Endodermal cell (in vitro differentiated cells): ENCODE measurements at regions not wholly inside any gene's neighbourhood (a gene's known extent, or its start where the extent isn't known, plus 50 kb on each side); places are given as distances from the start of the nearest gene placed in this dataset.

ENCODE experiments used
- DNase-seq: peaks from one replicate; pipeline ENCODE4 v3.0.0-alpha.2; 2017
- H3K27ac ChIP-seq: 2 replicates; pipeline ENCODE4 v1.5.1; 2013; ENCODE audit warnings: mild to moderate bottlenecking, low read depth, low read length, moderate library complexity
- H3K27me3 ChIP-seq: 2 replicates; pipeline ENCODE4 v1.6.1; 2013; ENCODE audit warnings: mild to moderate bottlenecking, low read length, moderate library complexity; ENCODE audit not compliant: insufficient read depth, control insufficient read depth, poor library complexity, severe bottlenecking
- H3K36me3 ChIP-seq: 2 replicates; pipeline ENCODE4 v1.7.0; 2013; ENCODE audit warnings: mild to moderate bottlenecking, low read length, moderate library complexity; ENCODE audit not compliant: control insufficient read depth, insufficient read depth
- H3K4me1 ChIP-seq: one replicate; pipeline ENCODE4 v1.7.0; 2013; ENCODE audit warnings: low read length; ENCODE audit not compliant: control insufficient read depth, insufficient read depth
- H3K4me3 ChIP-seq: 2 replicates; pipeline ENCODE4 v1.5.1; 2013; ENCODE audit warnings: mild to moderate bottlenecking, low read length, moderate library complexity
- H3K9ac ChIP-seq: 2 replicates; pipeline ENCODE4 v1.6.1; 2013; ENCODE audit warnings: mild to moderate bottlenecking, low read length, moderate library complexity; ENCODE audit not compliant: poor library complexity, severe bottlenecking; ENCODE audit errors: extremely low read depth
- H3K9me3 ChIP-seq: 2 replicates; pipeline ENCODE4 v1.6.1; 2013; ENCODE audit warnings: mild to moderate bottlenecking, low read length, moderate library complexity; ENCODE audit not compliant: control insufficient read depth
- H3K27ac Mint-ChIP-seq: 2 replicates; pipeline ENCODE4 v1.8.0; 2020; ENCODE audit warnings: mixed read lengths
- H3K27me3 Mint-ChIP-seq: 2 replicates; pipeline ENCODE4 v1.8.0; 2021; ENCODE audit warnings: mild to moderate bottlenecking, mixed read lengths; ENCODE audit not compliant: insufficient read depth
- H3K36me3 Mint-ChIP-seq: 2 replicates; pipeline ENCODE4 v1.8.0; 2020; ENCODE audit warnings: low read depth, mixed read lengths
- H3K4me1 Mint-ChIP-seq: 2 replicates; pipeline ENCODE4 v1.8.0; 2020; ENCODE audit warnings: mixed read lengths
- H3K4me3 Mint-ChIP-seq: 2 replicates; pipeline ENCODE4 v1.8.0; 2020; ENCODE audit warnings: mild to moderate bottlenecking, moderate library complexity, mixed read lengths
- H3K9me3 Mint-ChIP-seq: 2 replicates; pipeline ENCODE4 v1.8.0; 2020; ENCODE audit warnings: mild to moderate bottlenecking, mixed read lengths
- WGBS, 2 experiments: methylation state at CpG; one replicate each; pipeline versions ENCODE4 v1.1.5 to v1.1.7; 2013; ENCODE audit warnings: missing lambda C conversion rate in 2 of 2, mixed read lengths in 1 of 2; ENCODE audit not compliant: insufficient coverage in 1 of 2, insufficient read length in 1 of 2; 5-methylcytosine and 5-hydroxymethylcytosine counted together
- TF ChIP-seq, protein P1 (sequence below): fragments of 200-600 bp; sonication (generic); conservative IDR thresholded peaks from 2 replicates; pipeline ENCODE4 v1.5.0; 2021; ENCODE audit warnings: antibody characterized with exemption, mild to moderate bottlenecking

DNA sequence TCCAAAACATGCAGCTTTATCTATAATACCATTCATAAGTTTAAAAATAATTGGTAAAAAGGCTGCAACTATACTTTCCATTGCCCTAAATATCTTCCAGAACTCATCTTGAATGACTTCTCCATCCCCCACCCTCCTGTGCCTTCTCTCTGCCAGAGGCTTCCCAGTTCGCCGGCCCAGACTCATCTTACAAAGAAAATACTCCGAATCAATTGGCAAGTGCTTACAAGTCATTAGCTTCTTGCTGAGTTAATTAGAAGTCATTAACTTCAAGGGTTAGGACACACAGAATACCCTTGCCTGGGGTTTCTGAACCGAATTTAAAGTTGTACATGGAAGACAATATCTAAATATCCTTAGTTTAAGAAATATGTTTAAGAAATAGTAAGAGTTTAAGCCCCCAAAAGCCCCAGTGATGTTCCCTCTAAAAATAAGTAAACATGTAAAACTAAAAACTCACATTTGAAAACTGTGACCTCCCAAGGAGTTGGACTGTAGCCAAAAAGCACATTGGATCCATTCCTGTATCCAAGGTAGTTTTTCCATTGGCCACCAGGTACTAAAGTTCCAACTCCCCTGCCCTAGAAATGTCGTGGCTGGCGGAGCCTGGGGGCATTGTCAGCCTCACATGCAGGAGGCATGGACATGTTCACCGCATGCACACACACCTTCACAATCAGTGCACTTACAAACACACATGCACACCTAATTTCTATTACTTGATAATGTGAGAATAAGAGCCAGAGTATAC lies 535.2 kb upstream of the FAT1 start:
- H3K9me3 ChIP-seq, result no peaks in the 10 kb centered on the region
- TF ChIP-seq, protein P1, sequence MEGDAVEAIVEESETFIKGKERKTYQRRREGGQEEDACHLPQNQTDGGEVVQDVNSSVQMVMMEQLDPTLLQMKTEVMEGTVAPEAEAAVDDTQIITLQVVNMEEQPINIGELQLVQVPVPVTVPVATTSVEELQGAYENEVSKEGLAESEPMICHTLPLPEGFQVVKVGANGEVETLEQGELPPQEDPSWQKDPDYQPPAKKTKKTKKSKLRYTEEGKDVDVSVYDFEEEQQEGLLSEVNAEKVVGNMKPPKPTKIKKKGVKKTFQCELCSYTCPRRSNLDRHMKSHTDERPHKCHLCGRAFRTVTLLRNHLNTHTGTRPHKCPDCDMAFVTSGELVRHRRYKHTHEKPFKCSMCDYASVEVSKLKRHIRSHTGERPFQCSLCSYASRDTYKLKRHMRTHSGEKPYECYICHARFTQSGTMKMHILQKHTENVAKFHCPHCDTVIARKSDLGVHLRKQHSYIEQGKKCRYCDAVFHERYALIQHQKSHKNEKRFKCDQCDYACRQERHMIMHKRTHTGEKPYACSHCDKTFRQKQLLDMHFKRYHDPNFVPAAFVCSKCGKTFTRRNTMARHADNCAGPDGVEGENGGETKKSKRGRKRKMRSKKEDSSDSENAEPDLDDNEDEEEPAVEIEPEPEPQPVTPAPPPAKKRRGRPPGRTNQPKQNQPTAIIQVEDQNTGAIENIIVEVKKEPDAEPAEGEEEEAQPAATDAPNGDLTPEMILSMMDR, result peak; percentile 16
- no peaks in the 10 kb centered on the region for H3K36me3 ChIP-seq
- WGBS, 2 experiments, result 0 to 35% methylated on average over 1 to 7 of the region's 7 CpGs
- Mint-ChIP-seq H3K36me3 (no peaks in the 10 kb centered on the region), H3K4me1 (peaks cover 21% of the 10 kb centered on the region), H3K4me3 (no peak overlapping the region), H3K27me3 (no peaks in the 10 kb centered on the region), H3K27ac (no peak overlapping the region), H3K9me3 (no peaks in the 10 kb centered on the region)
- no peaks in the 10 kb centered on the region for H3K27me3 ChIP-seq
- no peak overlapping the region for H3K27ac ChIP-seq
- peaks cover 5% of the 10 kb centered on the region for H3K4me1 ChIP-seq
- peak; percentile 79 for DNase-seq
- no peak overlapping the region for H3K9ac ChIP-seq
- no peak overlapping the region for H3K4me3 ChIP-seq

DNA sequence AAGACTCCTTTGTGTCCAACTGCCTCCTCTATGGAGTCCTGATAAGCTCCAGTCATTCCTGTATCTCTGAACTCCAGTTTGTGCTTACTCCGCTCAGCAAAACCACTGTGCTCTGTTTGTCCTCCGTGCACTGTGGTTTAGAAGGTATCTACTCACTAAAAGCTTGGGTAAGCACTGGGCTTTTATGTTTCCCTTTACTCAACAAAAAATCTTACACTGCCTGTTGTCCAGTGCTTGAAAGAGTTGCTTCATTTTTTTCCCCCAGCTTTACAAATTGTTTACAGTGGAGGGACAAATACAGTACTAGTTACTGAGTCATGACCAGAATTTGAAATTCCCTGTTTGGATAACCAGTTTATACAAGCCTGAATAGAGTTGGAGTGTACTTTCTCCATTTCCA lies 545.3 kb upstream of the FAT1 start:
- Histone ChIP-seq H3K27me3 (no peaks in the 10 kb centered on the region), H3K27ac (no peak overlapping the region), H3K9ac (no peak overlapping the region), H3K36me3 (no peaks in the 10 kb centered on the region), H3K4me3 (no peak overlapping the region), H3K4me1 (no peaks in the 10 kb centered on the region), H3K9me3 (no peaks in the 10 kb centered on the region)
- Mint-ChIP-seq H3K27me3 (no peaks in the 10 kb centered on the region), H3K27ac (peak overlapping the region; percentile 41), H3K4me1 (peaks cover 8% of the 10 kb centered on the region), H3K4me3 (no peak overlapping the region), H3K9me3 (peaks cover 2% of the 10 kb centered on the region), H3K36me3 (no peaks in the 10 kb centered on the region)
- 89% methylated on average over 1 of the region's 2 CpGs; no CpG with 5 or more reads in 1 of the 2 experiments for WGBS, 2 experiments
- no peak for DNase-seq
- TF ChIP-seq, protein P1, result no peak

DNA sequence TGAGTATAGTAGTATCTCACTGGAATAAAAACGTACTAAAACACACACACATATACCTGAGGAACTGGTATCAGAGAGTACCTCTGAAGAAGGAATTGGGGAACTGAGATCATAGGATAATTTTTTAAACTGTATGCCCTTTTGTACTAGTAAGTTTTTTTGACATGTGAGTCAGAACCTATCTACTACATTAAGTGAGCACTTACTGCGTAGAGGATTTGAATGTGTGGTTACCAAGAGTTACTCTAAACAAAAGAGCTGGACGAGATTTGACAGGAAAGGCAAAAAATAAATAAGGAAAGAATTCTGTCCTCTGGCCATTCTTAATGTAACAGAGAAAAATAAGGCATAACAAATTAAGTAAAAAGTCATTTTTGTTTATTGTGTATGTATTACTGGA lies 546.5 kb upstream of the FAT1 start:
- no peaks in the 10 kb centered on the region for H3K36me3 Mint-ChIP-seq
- Histone ChIP-seq H3K9ac (no peak overlapping the region), H3K27me3 (no peaks in the 10 kb centered on the region), H3K4me1 (no peaks in the 10 kb centered on the region), H3K4me3 (no peak overlapping the region), H3K9me3 (no peaks in the 10 kb centered on the region), H3K27ac (no peak overlapping the region), H3K36me3 (no peaks in the 10 kb centered on the region)
- H3K27ac Mint-ChIP-seq, result no peak overlapping the region
- H3K9me3 Mint-ChIP-seq, result peaks cover 2% of the 10 kb centered on the region
- 55% methylated on average over 3 of the region's 3 CpGs; no CpG with 5 or more reads in 1 of the 2 experiments for WGBS, 2 experiments
- H3K4me3 Mint-ChIP-seq, result no peak overlapping the region
- H3K4me1 Mint-ChIP-seq, result peaks cover 8% of the 10 kb centered on the region
- TF ChIP-seq, protein P1, result no peak
- DNase-seq, result no peak
- H3K27me3 Mint-ChIP-seq, result no peaks in the 10 kb centered on the region
